ENCODE measurements at regions not wholly inside any gene's neighbourhood (a gene's known extent, or its start where the extent isn't known, plus 50 kb on each side); places are given as distances from the start of the nearest gene placed in this dataset.

DNA sequence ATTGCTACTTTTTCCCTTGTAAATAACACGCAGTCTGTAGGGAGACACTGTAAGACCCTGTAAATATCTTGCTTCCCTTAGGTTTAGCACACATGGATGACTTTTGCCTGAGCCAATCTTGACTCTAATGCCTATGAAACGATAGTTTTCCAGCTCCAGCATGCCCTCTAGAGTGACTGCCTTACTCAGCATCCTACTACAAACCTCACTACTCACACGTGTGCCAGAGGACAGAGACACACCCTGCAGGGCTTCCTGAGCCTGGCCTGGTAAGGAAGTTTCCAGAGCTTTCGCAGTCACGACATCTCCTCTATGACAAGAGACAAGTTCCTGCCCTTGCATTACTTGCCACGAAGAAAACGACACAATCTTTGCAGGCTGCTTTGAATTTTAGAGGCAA is 138.1 kb downstream of the ATPSCKMT start:
- H3K27ac ChIP-seq (ENCODE audit: low read depth in 1 of 2, low read length in 2 of 2), result no peak overlapping the region
- DNase-seq (ENCODE audit: low spot score), result no peak
- H3K9ac ChIP-seq (ENCODE audit: low read depth in 1 of 2, low read length in 2 of 2), result no peak overlapping the region
- H3K4me1 ChIP-seq (ENCODE audit: control insufficient read depth in 4 of 4, insufficient read depth in 4 of 4, low read length in 3 of 4), result no peaks in the 10 kb centered on the region
- no peak for TF ChIP-seq TAF1 (conservative IDR thresholded peaks at IDR 0.05)
- TF ChIP-seq, protein P1, sequence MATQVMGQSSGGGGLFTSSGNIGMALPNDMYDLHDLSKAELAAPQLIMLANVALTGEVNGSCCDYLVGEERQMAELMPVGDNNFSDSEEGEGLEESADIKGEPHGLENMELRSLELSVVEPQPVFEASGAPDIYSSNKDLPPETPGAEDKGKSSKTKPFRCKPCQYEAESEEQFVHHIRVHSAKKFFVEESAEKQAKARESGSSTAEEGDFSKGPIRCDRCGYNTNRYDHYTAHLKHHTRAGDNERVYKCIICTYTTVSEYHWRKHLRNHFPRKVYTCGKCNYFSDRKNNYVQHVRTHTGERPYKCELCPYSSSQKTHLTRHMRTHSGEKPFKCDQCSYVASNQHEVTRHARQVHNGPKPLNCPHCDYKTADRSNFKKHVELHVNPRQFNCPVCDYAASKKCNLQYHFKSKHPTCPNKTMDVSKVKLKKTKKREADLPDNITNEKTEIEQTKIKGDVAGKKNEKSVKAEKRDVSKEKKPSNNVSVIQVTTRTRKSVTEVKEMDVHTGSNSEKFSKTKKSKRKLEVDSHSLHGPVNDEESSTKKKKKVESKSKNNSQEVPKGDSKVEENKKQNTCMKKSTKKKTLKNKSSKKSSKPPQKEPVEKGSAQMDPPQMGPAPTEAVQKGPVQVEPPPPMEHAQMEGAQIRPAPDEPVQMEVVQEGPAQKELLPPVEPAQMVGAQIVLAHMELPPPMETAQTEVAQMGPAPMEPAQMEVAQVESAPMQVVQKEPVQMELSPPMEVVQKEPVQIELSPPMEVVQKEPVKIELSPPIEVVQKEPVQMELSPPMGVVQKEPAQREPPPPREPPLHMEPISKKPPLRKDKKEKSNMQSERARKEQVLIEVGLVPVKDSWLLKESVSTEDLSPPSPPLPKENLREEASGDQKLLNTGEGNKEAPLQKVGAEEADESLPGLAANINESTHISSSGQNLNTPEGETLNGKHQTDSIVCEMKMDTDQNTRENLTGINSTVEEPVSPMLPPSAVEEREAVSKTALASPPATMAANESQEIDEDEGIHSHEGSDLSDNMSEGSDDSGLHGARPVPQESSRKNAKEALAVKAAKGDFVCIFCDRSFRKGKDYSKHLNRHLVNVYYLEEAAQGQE (IDR thresholded peaks at IDR 0.05), result no peak
- TF ChIP-seq, protein P2, sequence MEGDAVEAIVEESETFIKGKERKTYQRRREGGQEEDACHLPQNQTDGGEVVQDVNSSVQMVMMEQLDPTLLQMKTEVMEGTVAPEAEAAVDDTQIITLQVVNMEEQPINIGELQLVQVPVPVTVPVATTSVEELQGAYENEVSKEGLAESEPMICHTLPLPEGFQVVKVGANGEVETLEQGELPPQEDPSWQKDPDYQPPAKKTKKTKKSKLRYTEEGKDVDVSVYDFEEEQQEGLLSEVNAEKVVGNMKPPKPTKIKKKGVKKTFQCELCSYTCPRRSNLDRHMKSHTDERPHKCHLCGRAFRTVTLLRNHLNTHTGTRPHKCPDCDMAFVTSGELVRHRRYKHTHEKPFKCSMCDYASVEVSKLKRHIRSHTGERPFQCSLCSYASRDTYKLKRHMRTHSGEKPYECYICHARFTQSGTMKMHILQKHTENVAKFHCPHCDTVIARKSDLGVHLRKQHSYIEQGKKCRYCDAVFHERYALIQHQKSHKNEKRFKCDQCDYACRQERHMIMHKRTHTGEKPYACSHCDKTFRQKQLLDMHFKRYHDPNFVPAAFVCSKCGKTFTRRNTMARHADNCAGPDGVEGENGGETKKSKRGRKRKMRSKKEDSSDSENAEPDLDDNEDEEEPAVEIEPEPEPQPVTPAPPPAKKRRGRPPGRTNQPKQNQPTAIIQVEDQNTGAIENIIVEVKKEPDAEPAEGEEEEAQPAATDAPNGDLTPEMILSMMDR (IDR thresholded peaks at IDR 0.05; ENCODE audit: low read depth, low read length, missing input control), result no peak
- no peak for TF ChIP-seq NR2F2 (IDR thresholded peaks at IDR 0.05)
- no peak for TF ChIP-seq FOXA1 (IDR thresholded peaks at IDR 0.05)
- TF ChIP-seq RXRA (IDR thresholded peaks at IDR 0.05), result no peak
- H3K27me3 ChIP-seq (ENCODE audit: control insufficient read depth in 4 of 4, insufficient read depth in 4 of 4, low read length in 3 of 4), result peaks cover 0 to 2% (median 0%) of the 10 kb centered on the region in 4 donors
- no peaks in the 10 kb centered on the region for H3K9me3 ChIP-seq (ENCODE audit: control insufficient read depth in 4 of 4, low read length in 3 of 4)
- no peak overlapping the region for H3K4me3 ChIP-seq (ENCODE audit: low read depth in 1 of 3, low read length in 3 of 3)
- no peaks in the 10 kb centered on the region for H3K36me3 ChIP-seq (ENCODE audit: control insufficient read depth in 4 of 4, insufficient read depth in 3 of 4, low read depth in 1 of 4, low read length in 3 of 4)
- WGBS, result 49% methylated on average over 7 of the region's 7 CpGs

GRCh38 chr5:10110228-10110627 is 139.5 kb downstream of the ATPSCKMT start:
- Histone ChIP-seq H3K9ac (ENCODE audit: low read depth in 1 of 2, low read length in 2 of 2) (no peak overlapping the region), H3K36me3 (ENCODE audit: control insufficient read depth in 4 of 4, insufficient read depth in 3 of 4, low read depth in 1 of 4, low read length in 3 of 4) (no peaks in the 10 kb centered on the region), H3K27ac (ENCODE audit: low read depth in 1 of 2, low read length in 2 of 2) (no peak overlapping the region), H3K4me1 (ENCODE audit: control insufficient read depth in 4 of 4, insufficient read depth in 4 of 4, low read length in 3 of 4) (no peaks in the 10 kb centered on the region), H3K4me3 (ENCODE audit: low read depth in 1 of 3, low read length in 3 of 3) (no peak overlapping the region), H3K9me3 (ENCODE audit: control insufficient read depth in 4 of 4, low read length in 3 of 4) (no peaks in the 10 kb centered on the region), H3K27me3 (ENCODE audit: control insufficient read depth in 4 of 4, insufficient read depth in 4 of 4, low read length in 3 of 4) (peaks cover 0 to 2% (median 0%) of the 10 kb centered on the region in 4 donors)
- no peak for DNase-seq (ENCODE audit: low spot score)
- WGBS, result 81% methylated on average over 10 of the region's 10 CpGs
- TF ChIP-seq, protein P1 (IDR thresholded peaks at IDR 0.05), result no peak
- no peak for TF ChIP-seq YY1 (IDR thresholded peaks at IDR 0.05)
- no peak for TF ChIP-seq NR2F2 (IDR thresholded peaks at IDR 0.05)
- TF ChIP-seq JUND (IDR thresholded peaks at IDR 0.05), result no peak
- TF ChIP-seq FOXA1 (IDR thresholded peaks at IDR 0.05), result no peak

DNA sequence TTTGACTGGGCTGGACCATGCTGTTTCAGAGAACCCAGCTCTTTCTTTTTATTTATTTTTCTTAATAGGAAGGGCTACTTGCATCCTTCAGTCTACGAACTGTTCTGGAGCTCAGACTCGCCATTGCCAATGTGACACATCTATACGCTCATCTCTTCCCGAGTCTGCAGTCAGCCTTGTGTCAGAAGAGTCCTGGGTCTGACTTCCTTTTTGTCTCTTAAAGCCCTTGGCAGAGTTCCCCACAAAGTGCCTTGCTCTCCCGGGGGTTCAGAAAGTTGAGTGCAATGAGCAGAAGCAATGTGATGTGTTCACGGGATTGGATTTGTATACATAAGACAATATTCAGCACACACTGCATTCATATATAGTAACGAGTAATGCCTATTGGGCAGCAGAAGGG is 140.4 kb downstream of the ATPSCKMT start:
- Histone ChIP-seq H3K4me3 (ENCODE audit: low read depth in 1 of 3, low read length in 3 of 3) (no peak overlapping the region), H3K4me1 (ENCODE audit: control insufficient read depth in 4 of 4, insufficient read depth in 4 of 4, low read length in 3 of 4) (no peaks in the 10 kb centered on the region), H3K27me3 (ENCODE audit: control insufficient read depth in 4 of 4, insufficient read depth in 4 of 4, low read length in 3 of 4) (peaks cover 0 to 2% (median 0%) of the 10 kb centered on the region in 4 donors), H3K27ac (ENCODE audit: low read depth in 1 of 2, low read length in 2 of 2) (no peak overlapping the region), H3K9me3 (ENCODE audit: control insufficient read depth in 4 of 4, low read length in 3 of 4) (no peaks in the 10 kb centered on the region), H3K9ac (ENCODE audit: low read depth in 1 of 2, low read length in 2 of 2) (no peak overlapping the region), H3K36me3 (ENCODE audit: control insufficient read depth in 4 of 4, insufficient read depth in 3 of 4, low read depth in 1 of 4, low read length in 3 of 4) (no peaks in the 10 kb centered on the region)
- WGBS, result 76% methylated on average over 7 of the region's 7 CpGs
- no peak for DNase-seq (ENCODE audit: low spot score)
- no peak for TF ChIP-seq NR2F2 (IDR thresholded peaks at IDR 0.05)
- no peak for TF ChIP-seq JUND (IDR thresholded peaks at IDR 0.05)
- TF ChIP-seq HNF4A (conservative IDR thresholded peaks at IDR 0.05), result no peak
- no peak for TF ChIP-seq EGR1 (IDR thresholded peaks at IDR 0.05; ENCODE audit: low read depth in 2 of 2)
- no peak for TF ChIP-seq ZBTB33 (IDR thresholded peaks at IDR 0.05)
- no peak for TF ChIP-seq MAX (IDR thresholded peaks at IDR 0.05)
- TF ChIP-seq HNF4G (IDR thresholded peaks at IDR 0.05), result no peak
- no peak for TF ChIP-seq RXRA (IDR thresholded peaks at IDR 0.05)
